ENCODE measurements at regions not wholly inside any gene's neighbourhood (a gene's known extent, or its start where the extent isn't known, plus 50 kb on each side); places are given as distances from the start of the nearest gene placed in this dataset.
A peak's percentile ranks its signal among the peaks of the same experiment; 100 is the strongest.
"Not testable (repeated sequence)": the region's sequence is repeated elsewhere in the genome, so short reads cannot be mapped to it uniquely, and the experiment has no call there.

DNA sequence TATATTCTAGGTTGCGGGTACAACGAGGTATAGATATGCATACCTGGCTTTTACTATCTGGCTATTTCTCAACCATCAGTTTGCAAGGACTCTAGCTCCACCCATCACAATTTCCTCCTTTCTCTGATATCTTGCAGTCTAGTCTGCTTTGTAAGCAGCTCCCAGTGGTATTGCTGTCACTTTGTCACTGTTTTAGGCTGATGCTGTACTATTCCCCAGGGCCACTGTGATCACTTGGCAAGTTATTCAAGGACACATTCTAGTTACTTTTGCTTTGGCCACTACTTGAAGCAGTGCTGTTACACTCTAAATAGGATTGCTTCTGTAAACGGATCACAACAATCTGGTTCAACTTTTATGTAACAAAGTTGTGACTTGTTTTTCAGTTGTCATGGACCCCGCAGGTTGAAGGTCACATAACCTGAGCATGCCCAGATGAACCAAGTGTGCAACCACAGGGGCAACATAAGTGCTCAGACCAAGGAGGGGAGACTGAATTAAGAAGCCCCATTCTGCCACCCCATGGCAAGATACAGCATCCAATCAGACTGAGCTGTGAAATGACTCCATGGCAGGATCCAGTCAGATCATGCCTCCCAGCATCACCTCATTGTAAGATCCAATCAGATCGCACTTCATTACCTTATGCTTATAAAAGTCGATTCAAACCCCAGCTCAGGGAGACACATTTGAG, 588.4 kb upstream of the CITED2 start:
- FAIRE-seq (no peak), DNase-seq (ENCODE audit: insufficient read length, low spot score) (no peak)
- no peak for TF ChIP-seq POLR2A (IDR thresholded peaks at IDR 0.05; ENCODE audit: low read depth, low read length)

DNA sequence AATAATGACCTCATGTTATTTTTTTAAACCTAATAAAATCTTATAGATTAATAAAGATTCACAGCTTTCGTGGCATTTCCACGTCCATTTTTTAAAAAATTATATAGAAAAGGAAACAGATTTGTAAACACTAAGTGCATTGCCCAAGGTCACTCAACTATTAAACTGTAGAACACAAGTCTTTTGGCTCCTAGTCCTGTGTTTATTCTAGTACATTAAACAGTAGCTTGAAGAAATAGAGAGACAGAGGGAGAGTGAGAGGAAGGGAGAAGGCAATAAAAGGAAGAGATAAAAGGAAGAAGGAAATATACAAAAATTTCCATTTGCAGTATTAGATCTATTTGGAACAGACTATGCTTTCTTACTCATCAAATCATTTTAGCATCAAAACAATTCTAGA, 586.7 kb upstream of the CITED2 start:
- TF ChIP-seq POLR2A (IDR thresholded peaks at IDR 0.05; ENCODE audit: low read depth, low read length), result no peak
- DNase-seq (ENCODE audit: insufficient read length, low spot score) (no peak), FAIRE-seq (no peak)

DNA sequence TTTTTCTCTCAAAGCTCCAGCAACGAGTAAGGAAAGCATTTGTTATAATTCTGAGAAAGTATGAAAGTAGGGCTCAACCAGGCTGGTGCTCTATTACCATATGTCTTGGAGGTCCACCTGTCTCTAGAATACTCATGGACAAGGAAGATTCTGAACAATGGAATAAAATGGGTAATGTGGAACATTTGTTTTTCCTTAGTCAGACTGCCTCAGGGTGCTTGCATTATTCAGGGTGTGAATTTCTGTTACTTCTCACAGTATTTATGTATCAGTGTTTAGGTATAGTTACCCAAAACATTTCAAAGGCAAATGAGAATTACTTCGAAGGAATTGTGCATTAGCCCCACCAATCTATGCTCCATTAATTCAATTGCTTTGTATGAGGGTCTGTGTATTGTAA, 586.2 kb upstream of the CITED2 start:
- FAIRE-seq (no peak), DNase-seq (ENCODE audit: insufficient read length, low spot score) (no peak)
- no peak for TF ChIP-seq POLR2A (IDR thresholded peaks at IDR 0.05; ENCODE audit: low read depth, low read length)

DNA sequence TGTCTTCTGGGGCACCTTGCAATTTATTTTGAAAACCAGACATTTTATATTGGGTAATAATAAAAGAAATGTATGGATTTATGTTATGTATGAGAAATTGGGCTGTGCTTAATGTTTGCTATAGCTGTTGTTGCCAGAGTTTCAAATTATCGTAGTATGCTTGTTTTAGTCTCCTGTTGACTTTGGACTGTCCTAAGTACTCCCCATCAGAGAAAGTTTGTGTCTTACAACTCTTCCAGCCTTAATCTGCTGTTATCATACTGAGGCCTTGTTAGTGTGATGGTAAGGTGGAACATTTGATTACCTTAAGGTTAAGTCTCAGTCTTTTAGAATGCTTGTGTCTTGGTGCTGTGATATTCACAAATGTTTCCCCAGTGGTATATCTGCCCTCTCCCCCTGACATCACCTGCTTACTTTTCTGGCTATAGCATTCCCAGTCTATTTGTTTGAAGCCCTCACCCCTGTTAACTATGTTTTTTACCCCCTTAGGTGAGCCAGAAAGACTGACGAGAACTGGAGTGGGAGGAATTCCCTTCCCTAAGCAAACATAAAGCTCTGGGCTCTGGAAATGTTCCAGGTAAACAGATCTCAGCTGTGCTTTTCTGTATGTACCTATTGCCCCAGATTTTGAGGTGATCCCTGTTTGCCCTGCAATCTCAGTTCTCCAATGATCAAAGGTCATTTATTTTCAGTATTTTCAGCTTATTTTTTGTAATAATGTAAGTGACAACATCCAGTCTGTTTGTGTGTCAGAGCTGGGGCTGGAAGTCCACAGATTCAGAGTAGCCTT, 581.1 kb upstream of the CITED2 start:
- TF ChIP-seq POLR2A (IDR thresholded peaks at IDR 0.05; ENCODE audit: low read depth, low read length), result no peak
- DNase-seq (ENCODE audit: insufficient read length, low spot score), result no peak
- FAIRE-seq, result no peak

DNA sequence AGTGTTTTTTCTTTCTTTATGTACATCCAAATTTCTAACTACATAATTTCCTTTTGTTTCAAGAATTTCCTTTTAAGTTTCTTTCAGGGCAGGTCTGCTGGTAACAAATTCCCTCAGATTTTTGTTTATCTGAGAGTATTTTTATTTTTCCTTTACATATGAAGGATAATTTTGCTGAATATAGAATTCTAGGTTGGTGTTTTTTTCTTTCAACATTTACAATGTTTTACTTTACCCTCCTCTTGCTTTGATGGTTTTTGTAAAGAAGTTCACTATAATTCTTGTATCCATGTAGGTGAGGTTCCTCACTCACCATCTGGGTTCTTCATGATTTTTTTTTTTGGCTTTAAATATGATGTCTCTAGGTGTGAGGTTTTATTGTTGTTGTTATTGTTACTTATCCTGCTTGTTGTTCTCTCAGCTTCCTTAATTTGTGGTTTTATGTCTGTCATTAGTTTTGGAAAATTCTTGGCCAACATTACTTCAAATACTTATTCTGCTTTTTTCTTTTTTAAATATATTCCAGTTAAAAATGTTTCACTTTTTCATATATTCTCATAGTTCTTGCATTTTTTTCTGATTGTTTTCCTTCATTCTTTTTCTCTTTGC, 580.1 kb upstream of the CITED2 start:
- TF ChIP-seq POLR2A (IDR thresholded peaks at IDR 0.05; ENCODE audit: low read depth, low read length), result no peak
- no peak for DNase-seq (ENCODE audit: insufficient read length, low spot score)
- no peak for FAIRE-seq

DNA sequence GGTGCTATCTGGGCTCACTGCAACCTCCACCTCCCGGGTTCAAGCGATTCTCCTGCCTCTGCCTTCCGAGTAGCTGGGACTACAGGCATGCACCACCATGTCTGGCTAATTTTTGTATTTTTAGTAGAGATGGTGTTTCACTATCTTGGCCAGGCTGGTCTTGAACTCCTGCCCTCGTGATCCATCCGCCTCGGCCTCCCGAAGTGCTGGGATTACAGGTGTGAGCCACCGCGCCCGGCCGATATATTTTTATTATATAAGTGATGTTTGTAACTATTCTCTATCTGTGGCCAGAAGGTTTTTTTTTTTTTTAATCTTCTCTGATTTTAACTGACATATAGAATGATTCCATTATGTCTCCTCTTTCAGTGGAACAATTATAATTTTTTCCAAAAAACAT, 579.3 kb upstream of the CITED2 start:
- not testable (repeated sequence) for DNase-seq (ENCODE audit: insufficient read length, low spot score); FAIRE-seq

DNA sequence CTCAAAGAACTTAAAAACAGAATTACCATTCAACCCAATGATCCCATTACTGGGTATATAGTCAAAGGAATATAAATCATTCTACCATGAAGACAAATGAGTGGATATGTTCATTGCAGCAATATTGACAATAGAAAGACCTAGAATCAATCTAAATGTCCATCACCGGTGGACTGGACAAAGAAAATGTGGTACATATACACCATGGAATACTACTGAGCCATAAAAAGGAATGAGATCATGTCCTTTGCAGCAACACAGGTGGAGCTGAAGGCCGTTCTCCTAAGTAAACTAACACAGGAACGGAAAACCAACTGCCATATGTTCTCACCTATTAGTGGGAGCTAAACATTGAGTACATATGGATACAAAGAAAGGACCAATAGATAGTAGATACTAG, 576.7 kb upstream of the CITED2 start:
- TF ChIP-seq POLR2A (IDR thresholded peaks at IDR 0.05; ENCODE audit: low read depth, low read length), result no peak
- no peak for FAIRE-seq
- DNase-seq (ENCODE audit: insufficient read length, low spot score), result no peak

DNA sequence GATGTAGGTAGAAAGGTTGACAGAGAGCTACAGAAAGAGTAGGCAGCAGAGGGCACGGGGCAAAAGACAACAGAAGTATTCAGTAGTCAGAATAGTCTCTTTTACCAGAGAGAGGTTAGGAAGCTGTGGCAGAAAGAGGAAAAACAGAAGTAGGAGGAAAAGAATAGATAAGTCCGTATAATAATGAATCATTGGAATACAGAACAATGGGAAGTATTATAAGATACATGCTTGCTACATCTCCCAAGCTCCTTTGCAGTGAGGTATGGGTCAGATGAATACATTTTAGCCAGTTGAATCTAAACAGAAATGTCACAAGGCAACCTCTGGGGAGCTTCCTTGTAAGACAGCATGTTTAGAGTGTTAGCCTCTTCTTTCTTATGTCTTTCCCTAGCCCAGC, 570.5 kb upstream of the CITED2 start:
- TF ChIP-seq POLR2A (IDR thresholded peaks at IDR 0.05; ENCODE audit: low read depth, low read length), result no peak
- FAIRE-seq, result no peak
- no peak for DNase-seq (ENCODE audit: insufficient read length, low spot score)

DNA sequence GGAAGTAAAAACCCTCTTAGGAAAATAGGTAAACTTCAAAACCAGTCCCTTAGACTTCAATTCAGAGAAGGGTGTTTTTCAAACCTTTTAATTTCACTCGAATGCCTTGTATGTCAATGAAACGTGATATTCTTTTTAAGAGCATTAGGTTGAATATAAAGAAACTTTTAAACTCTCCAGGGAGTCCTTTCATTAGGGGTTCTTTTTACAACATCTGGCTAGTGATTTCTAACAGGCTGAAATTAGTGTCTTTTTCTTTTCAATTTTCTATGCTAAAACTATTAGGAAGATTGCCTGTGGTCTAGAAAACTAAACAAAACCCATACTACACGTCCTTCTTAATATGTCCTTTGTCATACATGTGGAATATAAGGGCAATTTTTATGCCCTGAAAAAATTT, 569.7 kb upstream of the CITED2 start:
- no peak for FAIRE-seq
- no peak for DNase-seq (ENCODE audit: insufficient read length, low spot score)
- no peak for TF ChIP-seq POLR2A (IDR thresholded peaks at IDR 0.05; ENCODE audit: low read depth, low read length)

DNA sequence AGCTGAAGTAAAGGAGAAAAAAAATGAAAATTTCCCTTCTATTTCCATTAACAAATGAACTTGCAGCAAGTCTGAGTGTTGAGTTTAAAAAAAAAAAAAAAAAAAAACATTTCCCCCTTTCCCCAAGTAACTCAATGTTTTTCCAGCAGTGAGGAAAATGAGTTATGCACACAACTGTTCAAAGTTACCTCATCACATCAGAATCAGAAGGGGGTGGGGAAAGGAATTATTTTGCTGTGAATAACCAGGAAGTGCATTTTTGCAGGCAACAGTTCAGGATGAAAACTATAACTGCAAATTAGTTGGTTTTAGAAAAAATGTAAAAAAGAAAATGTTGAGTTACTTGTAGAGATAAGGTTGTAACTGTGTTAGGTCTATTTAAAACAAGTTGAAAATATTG, 568.9 kb upstream of the CITED2 start:
- FAIRE-seq (peak; percentile 82), DNase-seq (ENCODE audit: insufficient read length, low spot score) (peak; percentile 12)
- no peak for TF ChIP-seq POLR2A (IDR thresholded peaks at IDR 0.05; ENCODE audit: low read depth, low read length)

DNA sequence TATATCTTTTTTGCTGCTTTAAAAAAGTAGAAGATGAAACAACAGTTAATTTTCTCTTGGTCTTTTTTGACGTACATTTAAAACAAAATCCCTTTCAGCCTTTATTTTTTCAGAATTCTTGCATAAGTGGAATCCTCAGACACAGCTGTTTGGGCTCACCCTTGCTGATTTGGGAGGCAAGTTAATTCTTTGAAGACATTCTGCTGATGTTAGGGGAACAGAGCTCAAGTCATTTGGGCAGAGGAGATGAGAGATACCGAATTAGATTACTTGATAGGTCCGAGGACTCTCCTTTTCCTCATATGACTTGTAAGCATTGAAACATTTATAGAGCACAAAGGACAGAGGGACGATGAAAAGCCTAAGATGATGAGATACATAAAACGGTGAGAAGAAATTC, 567.9 kb upstream of the CITED2 start:
- FAIRE-seq (no peak), DNase-seq (ENCODE audit: insufficient read length, low spot score) (no peak)
- no peak for TF ChIP-seq POLR2A (IDR thresholded peaks at IDR 0.05; ENCODE audit: low read depth, low read length)

DNA sequence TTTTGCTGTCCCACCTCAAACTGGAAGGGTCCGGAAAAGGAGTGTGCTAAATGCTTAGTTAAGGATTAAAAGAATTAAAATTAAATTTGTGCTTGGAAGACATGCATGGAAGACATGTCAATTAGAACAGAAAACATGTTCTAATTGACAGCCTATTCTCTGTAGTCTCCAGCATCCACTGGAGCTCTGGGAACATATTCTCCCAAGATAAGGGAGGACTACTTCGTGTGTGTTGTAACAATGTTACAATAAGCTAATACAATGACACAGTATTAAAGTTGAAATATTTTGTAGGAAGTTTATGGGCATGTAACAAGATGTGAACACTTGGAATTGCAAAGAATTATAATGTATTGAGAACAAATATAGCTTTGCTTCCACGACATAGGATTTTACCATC, 567.4 kb upstream of the CITED2 start:
- no peak for DNase-seq (ENCODE audit: insufficient read length, low spot score)
- FAIRE-seq, result no peak
- TF ChIP-seq POLR2A (IDR thresholded peaks at IDR 0.05; ENCODE audit: low read depth, low read length), result no peak

DNA sequence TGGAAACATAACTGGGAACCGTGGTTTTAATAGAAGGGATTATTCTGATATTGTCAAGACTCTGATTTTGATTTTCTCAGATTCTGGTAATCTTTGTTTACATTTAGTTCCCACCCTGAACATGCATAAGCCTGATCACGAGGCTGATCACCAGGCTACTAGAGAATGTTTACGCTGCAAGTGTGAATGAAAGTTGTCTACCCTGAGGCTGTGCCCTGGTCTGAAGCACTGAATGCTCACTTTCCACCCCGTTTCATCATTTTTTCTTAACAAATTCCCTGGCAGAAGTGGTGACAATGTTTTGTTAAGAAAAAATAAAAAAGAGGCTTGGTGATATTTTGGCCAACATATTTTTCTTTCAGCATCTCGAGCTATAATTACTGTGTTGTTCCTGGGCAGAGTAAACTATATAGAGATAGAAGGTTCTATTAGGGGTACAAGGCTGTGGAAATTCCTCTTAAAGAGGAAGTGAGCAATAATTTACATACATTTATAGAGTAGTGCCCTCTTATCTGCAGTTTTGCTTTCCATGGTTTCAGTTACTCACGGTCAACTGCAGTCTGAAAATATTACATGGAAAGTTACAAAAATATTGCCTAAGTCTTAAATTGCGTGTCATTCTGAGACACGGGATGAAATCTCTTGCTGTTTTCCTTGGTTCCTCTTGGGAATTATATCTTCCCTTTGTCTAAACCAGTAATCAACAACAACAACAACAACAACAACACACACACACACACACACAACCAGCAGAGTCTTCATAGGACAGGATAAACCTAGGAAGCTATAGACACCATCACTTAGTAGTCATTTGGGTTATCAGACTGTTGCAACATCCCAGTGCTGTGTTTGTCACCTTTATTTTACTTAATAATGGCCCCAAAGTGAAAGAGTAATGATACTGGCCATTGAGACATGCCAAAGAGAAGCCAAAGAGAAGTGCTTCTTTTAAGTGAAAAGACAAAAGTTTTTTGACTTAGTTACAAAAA, 566.6 kb upstream of the CITED2 start:
- no peak for DNase-seq (ENCODE audit: insufficient read length, low spot score)
- FAIRE-seq, result no peak
- TF ChIP-seq POLR2A (IDR thresholded peaks at IDR 0.05; ENCODE audit: low read depth, low read length), result no peak

Measured in H54 (cell line).